CD4-positive, alpha-beta memory T cell (primary cell): ENCODE measurements at regions not wholly inside any gene's neighbourhood (a gene's known extent, or its start where the extent isn't known, plus 50 kb on each side); places are given as distances from the start of the nearest gene placed in this dataset.

ENCODE experiments used
- CTCF ChIA-PET: fragments of 350-600 bp; sonication (Branson Sonifier 250); formaldehyde crosslinking; loops from one replicate; lab custom pipeline; 2021; ENCODE audit warnings: inconsistent platforms; ENCODE audit not compliant: partially characterized antibody; lab: Charles Lee
- POLR2A ChIA-PET: fragments of 350-600 bp; sonication (Branson Sonifier 250); formaldehyde crosslinking; loops from one replicate; lab custom pipeline; 2021; ENCODE audit not compliant: partially characterized antibody; lab: Charles Lee
- DNase-seq, 5 donors: peaks; one replicate each; pipeline versions ENCODE4 v3.0.0 to v3.0.0-alpha.2; 2020 to 2022; ENCODE audit warnings: mixed read lengths in 1 of 5
- H3K27ac ChIP-seq: one replicate; pipeline ENCODE4 v1.7.0; 2013; ENCODE audit warnings: low read depth, low read length
- H3K27me3 ChIP-seq: 2 replicates; pipeline ENCODE4 v1.7.0; 2013; ENCODE audit warnings: mild to moderate bottlenecking, low read length, moderate library complexity; ENCODE audit not compliant: insufficient read depth
- H3K36me3 ChIP-seq: 2 replicates; pipeline ENCODE4 v1.7.0; 2013; ENCODE audit warnings: mild to moderate bottlenecking, low read length, moderate library complexity; ENCODE audit not compliant: insufficient read depth
- H3K4me1 ChIP-seq: 2 replicates; pipeline ENCODE4 v1.7.0; 2013; ENCODE audit warnings: mild to moderate bottlenecking, low read length, moderate library complexity; ENCODE audit not compliant: insufficient read depth
- H3K4me3 ChIP-seq, 2 donors: one replicate each; pipeline ENCODE4 v1.7.0; 2013; ENCODE audit warnings: low read length in 2 of 2, mild to moderate bottlenecking in 1 of 2
- H3K9me3 ChIP-seq, 2 donors: one replicate each; pipeline ENCODE4 v1.7.0; 2013; ENCODE audit warnings: low read length in 2 of 2, control low read depth in 1 of 2; ENCODE audit not compliant: control insufficient read depth in 1 of 2
- H3K27ac Mint-ChIP-seq, 7 donors: one replicate each; pipeline ENCODE4 v1.8.0; 2020 to 2021; ENCODE audit warnings: mixed read lengths in 7 of 7, mild to moderate bottlenecking in 6 of 7, inconsistent platforms in 3 of 7, moderate library complexity in 3 of 7
- H3K27me3 Mint-ChIP-seq, 2 donors: one replicate each; pipeline ENCODE4 v1.8.0; 2020 to 2021; ENCODE audit warnings: mixed read lengths in 2 of 2
- H3K36me3 Mint-ChIP-seq, 2 donors: one replicate each; pipeline ENCODE4 v1.8.0; 2020 to 2021; ENCODE audit warnings: mixed read lengths in 2 of 2, inconsistent platforms in 1 of 2, mild to moderate bottlenecking in 1 of 2
- H3K4me1 Mint-ChIP-seq, 4 donors: one replicate each; pipeline ENCODE4 v1.8.0; 2020 to 2021; ENCODE audit warnings: mixed read lengths in 4 of 4, mild to moderate bottlenecking in 1 of 4
- H3K4me3 Mint-ChIP-seq, 8 donors: one replicate each; pipeline ENCODE4 v1.8.0; 2020 to 2021; ENCODE audit warnings: mixed read lengths in 8 of 8, mild to moderate bottlenecking in 7 of 8, moderate library complexity in 6 of 8, inconsistent platforms in 3 of 8
- H3K9me3 Mint-ChIP-seq, 8 donors: one replicate each; pipeline ENCODE4 v1.8.0; 2020 to 2021; ENCODE audit warnings: mixed read lengths in 8 of 8, mild to moderate bottlenecking in 5 of 8, inconsistent platforms in 3 of 8, moderate library complexity in 1 of 8
- intact Hi-C: fragments of 100-400 bp; cut with micrococcal nuclease; formaldehyde crosslinking; loops from one replicate; pipeline ENCODE4 v1.15.1; 2023

DNA sequence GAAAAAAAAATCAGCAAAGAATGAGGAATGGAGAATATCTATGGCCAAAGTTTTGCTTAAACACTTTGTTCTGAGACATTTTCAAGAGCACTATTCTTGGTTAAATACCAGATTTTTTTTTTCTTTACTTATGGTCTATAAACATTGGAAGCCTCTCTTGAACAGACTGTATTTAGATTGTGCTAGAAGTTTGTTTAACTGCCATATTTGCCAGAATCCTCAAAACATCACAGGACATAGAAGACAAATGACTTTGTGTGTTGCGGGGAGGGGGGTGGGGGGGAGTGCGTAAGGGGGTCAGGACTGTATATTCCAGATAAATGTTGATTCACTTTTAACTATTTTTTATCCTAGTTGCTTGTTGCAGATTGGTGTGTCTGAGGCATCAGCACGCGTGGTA lies 262.0 kb downstream of the MEIS1 start:
- Mint-ChIP-seq H3K36me3 (no peaks in the 10 kb centered on the region), H3K4me1 (no peaks in the 10 kb centered on the region), H3K4me3 (no peak overlapping the region), H3K27ac (no peak overlapping the region), H3K9me3 (no peaks in the 10 kb centered on the region), H3K27me3 (no peaks in the 10 kb centered on the region)
- no peak overlapping the region for H3K27ac ChIP-seq
- intact Hi-C loops: no loop called here
- no peaks in the 10 kb centered on the region for H3K4me1 ChIP-seq
- DNase-seq: no peak
- no peaks in the 10 kb centered on the region for H3K27me3 ChIP-seq
- ChIA-PET POLR2A (no interaction called here), CTCF (no interaction called here)
- H3K9me3 ChIP-seq: no peaks in the 10 kb centered on the region
- no peak overlapping the region for H3K4me3 ChIP-seq
- H3K36me3 ChIP-seq: no peaks in the 10 kb centered on the region

DNA sequence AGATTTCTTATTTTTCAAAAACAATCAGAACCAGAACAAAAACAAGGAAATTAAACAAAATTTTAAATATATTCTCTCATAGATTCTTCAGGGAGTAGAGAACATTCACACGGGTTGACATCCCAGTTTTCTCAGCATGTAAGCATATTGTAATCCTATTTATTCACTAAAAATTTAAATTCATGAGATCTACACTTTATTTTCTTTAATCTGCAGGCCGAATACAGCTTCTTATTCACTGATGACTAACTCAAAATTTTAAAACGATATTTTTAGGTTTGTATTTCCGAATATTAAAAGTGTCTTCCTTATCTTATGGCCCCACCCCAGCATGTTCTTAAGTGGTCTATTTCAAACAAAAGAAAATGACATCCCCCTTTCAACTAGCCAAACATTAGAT lies 262.4 kb downstream of the MEIS1 start:
- Histone ChIP-seq H3K9me3 (no peaks in the 10 kb centered on the region), H3K4me3 (no peak overlapping the region), H3K27ac (no peak overlapping the region), H3K4me1 (no peaks in the 10 kb centered on the region), H3K27me3 (no peaks in the 10 kb centered on the region), H3K36me3 (no peaks in the 10 kb centered on the region)
- H3K27me3 Mint-ChIP-seq: no peaks in the 10 kb centered on the region
- intact Hi-C loops: no loop called here
- CTCF ChIA-PET: no interaction called here
- H3K4me3 Mint-ChIP-seq: no peak overlapping the region
- H3K27ac Mint-ChIP-seq: no peak overlapping the region
- POLR2A ChIA-PET: no interaction called here
- H3K9me3 Mint-ChIP-seq: no peaks in the 10 kb centered on the region
- DNase-seq: no peak
- H3K36me3 Mint-ChIP-seq: no peaks in the 10 kb centered on the region
- H3K4me1 Mint-ChIP-seq: no peaks in the 10 kb centered on the region

DNA sequence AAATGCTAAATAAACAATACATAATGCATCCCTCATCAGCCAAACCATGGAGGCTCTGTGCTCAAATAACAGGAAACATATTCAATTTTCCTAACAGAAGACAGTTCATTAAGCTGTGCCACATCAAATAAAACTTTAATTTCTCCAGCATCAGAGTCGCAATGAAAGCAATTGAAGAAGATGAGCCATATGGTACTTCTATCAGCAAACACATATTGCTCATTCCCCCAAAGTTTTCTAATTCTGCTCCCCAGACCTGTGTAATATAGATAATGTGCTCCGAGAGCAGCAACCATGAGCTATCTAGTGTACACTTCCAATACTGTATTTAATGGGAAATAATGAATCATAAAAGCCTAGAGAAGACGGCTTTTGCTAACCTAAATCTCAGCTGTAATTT lies 263.2 kb downstream of the MEIS1 start:
- DNase-seq: no peak
- Histone ChIP-seq H3K36me3 (no peaks in the 10 kb centered on the region), H3K27ac (no peak overlapping the region), H3K9me3 (no peaks in the 10 kb centered on the region), H3K4me3 (no peak overlapping the region), H3K4me1 (no peaks in the 10 kb centered on the region), H3K27me3 (no peaks in the 10 kb centered on the region)
- POLR2A ChIA-PET: no interaction called here
- Mint-ChIP-seq H3K4me3 (no peak overlapping the region), H3K27me3 (no peaks in the 10 kb centered on the region), H3K9me3 (no peaks in the 10 kb centered on the region), H3K36me3 (no peaks in the 10 kb centered on the region), H3K4me1 (no peaks in the 10 kb centered on the region), H3K27ac (no peak overlapping the region)
- intact Hi-C loops: no loop called here
- CTCF ChIA-PET: no interaction called here

DNA sequence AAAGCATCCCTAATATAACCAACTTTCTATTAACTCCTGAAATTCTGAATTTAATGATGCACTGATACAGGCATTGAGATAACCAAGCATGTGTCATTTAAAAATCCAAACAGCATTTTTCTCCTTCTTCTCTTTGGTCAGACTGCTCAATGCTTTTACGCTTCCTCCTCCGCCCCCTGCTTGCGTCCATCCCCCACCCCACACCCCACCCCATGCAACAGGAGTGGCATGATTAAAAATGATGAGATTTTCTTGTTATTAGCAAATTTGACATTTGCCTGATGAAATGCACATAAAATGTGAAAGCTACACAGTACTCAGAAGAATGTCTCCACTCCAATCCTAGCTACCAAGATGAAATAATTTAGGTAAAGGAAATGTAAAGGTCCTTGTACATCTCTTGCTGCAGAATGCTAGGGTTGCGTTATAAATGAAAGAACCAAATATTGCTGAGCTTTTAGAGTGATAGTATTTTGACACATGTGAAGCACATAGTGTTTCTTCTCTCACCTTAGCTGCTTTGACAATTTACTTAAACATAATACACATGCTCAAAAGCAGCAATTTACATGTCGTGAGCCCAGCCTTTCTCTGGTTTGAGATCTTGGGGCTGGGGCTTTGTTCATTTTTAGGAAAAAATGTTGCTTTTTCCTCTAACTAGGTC lies 263.8 kb downstream of the MEIS1 start:
- H3K4me1 Mint-ChIP-seq: no peaks in the 10 kb centered on the region
- H3K4me1 ChIP-seq: no peaks in the 10 kb centered on the region
- H3K4me3 Mint-ChIP-seq: no peak overlapping the region
- no peaks in the 10 kb centered on the region for H3K9me3 ChIP-seq
- no peaks in the 10 kb centered on the region for H3K9me3 Mint-ChIP-seq
- H3K36me3 ChIP-seq: no peaks in the 10 kb centered on the region
- ChIA-PET CTCF (no interaction called here), POLR2A (no interaction called here)
- no peak for DNase-seq
- H3K27me3 ChIP-seq: no peaks in the 10 kb centered on the region
- H3K27ac Mint-ChIP-seq: no peak overlapping the region
- no peak overlapping the region for H3K4me3 ChIP-seq
- no peaks in the 10 kb centered on the region for H3K36me3 Mint-ChIP-seq
- H3K27ac ChIP-seq: no peak overlapping the region
- H3K27me3 Mint-ChIP-seq: no peaks in the 10 kb centered on the region
- intact Hi-C loops: no loop called here

DNA sequence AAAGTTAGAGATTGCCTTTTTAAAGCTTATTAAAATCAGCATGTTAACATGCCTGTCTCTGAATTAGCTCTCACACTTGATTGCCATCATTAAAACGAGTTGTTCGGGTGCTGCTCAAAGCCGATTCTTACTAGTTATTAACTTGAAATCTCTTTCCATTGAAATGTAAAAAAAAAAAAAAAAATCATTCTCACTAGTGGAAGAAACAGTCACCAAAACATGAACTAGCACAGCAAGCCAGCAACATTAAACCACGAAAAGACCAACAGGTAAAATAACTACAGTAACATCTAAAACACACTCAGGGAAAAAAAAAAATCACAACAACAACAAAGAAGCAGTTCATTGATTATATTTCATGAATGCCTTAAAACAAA lies 264.5 kb downstream of the MEIS1 start:
- Histone ChIP-seq H3K27me3 (no peaks in the 10 kb centered on the region), H3K36me3 (no peaks in the 10 kb centered on the region), H3K4me3 (no peak overlapping the region), H3K4me1 (no peaks in the 10 kb centered on the region), H3K9me3 (no peaks in the 10 kb centered on the region), H3K27ac (no peak overlapping the region)
- Mint-ChIP-seq H3K36me3 (no peaks in the 10 kb centered on the region), H3K27me3 (no peaks in the 10 kb centered on the region), H3K27ac (no peak overlapping the region), H3K4me1 (no peaks in the 10 kb centered on the region), H3K9me3 (no peaks in the 10 kb centered on the region), H3K4me3 (no peak overlapping the region)
- POLR2A ChIA-PET: no interaction called here
- no peak for DNase-seq
- intact Hi-C loops: no loop called here
- CTCF ChIA-PET: no interaction called here

DNA sequence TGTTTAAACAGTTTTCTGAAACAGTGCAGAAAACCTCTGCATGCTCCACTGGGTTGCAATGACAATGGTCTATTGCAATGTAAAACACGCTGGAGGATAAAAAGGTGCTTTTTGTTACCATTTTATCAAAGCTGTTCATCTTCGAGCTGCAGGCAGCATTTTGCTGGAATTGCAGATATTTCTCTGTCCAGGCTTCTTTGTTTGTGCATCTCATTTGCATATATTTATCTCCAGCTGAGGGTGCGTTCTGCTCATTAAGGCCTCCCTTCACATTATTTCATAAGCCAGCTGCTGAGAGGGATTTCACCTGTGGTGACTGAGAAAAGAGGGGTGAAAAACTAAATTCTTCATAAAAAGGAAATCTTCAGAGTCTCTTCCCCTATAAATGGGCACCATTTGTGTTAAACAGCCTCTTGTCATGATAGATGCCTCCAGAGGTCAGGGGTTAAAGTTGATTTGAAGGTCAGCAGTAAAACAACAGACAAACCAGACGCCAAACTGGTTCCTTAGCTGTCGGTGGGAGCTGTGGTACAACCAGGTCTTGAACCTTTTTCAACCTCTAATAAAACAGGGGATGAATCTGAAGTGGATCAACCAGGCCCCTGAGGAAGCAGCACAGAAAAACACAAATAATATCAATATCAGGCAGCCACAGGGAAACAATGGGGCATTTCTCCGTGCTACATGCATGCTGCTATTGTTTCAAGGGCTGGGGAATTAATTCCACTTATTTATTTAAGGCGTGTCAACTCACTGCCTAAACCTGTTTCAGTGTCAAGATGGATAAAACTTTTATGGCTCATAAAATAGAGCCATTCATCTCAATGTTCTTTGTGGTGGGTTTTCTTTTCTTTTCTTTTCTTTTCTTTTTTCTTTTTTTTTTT lies 265.1 kb downstream of the MEIS1 start:
- H3K4me3 Mint-ChIP-seq: no peak overlapping the region
- Histone ChIP-seq H3K27me3 (no peaks in the 10 kb centered on the region), H3K4me1 (no peaks in the 10 kb centered on the region), H3K9me3 (no peaks in the 10 kb centered on the region), H3K27ac (no peak overlapping the region), H3K4me3 (no peak overlapping the region), H3K36me3 (no peaks in the 10 kb centered on the region)
- H3K9me3 Mint-ChIP-seq: no peaks in the 10 kb centered on the region
- intact Hi-C loops: no loop called here
- no peaks in the 10 kb centered on the region for H3K27me3 Mint-ChIP-seq
- ChIA-PET POLR2A (no interaction called here), CTCF (no interaction called here)
- H3K4me1 Mint-ChIP-seq: no peaks in the 10 kb centered on the region
- H3K36me3 Mint-ChIP-seq: no peaks in the 10 kb centered on the region
- no peak overlapping the region for H3K27ac Mint-ChIP-seq
- no peak for DNase-seq

DNA sequence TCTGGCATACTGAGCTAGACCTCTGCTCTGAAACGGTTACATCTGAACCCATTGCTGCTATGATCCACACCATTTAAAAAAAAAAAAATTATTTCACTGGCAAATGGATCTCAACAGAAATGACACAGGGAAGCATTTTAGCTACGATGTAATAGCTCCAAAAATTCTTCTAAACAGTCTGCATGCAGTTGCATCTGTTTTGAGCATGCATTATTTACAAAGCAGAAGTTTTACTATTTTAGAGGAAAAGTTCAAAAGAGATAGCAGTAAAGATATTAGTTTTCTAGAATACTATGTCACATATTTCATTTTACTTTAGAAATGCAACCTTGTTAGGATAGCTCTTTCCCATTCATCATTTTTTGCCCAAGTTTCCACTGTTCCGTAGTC lies 265.7 kb downstream of the MEIS1 start:
- Histone ChIP-seq H3K4me1 (no peaks in the 10 kb centered on the region), H3K27me3 (no peaks in the 10 kb centered on the region), H3K4me3 (no peak overlapping the region), H3K27ac (no peak overlapping the region), H3K9me3 (no peaks in the 10 kb centered on the region), H3K36me3 (no peaks in the 10 kb centered on the region)
- Mint-ChIP-seq H3K9me3 (peaks cover 0 to 4% (median 0%) of the 10 kb centered on the region in 8 donors), H3K4me1 (no peaks in the 10 kb centered on the region), H3K4me3 (no peak overlapping the region), H3K27ac (no peak overlapping the region), H3K36me3 (no peaks in the 10 kb centered on the region), H3K27me3 (no peaks in the 10 kb centered on the region)
- POLR2A ChIA-PET: no interaction called here
- intact Hi-C loops: no loop called here
- DNase-seq: no peak
- CTCF ChIA-PET: no interaction called here
